Cerebellar cortex (tissue), 1 donor: ENCODE measurements at regions not wholly inside any gene's neighbourhood (a gene's known extent, or its start where the extent isn't known, plus 50 kb on each side); places are given as distances from the start of the nearest gene placed in this dataset.
A peak's percentile ranks its signal among the peaks of the same experiment; 100 is the strongest.
"Not testable (repeated sequence)": the region's sequence is repeated elsewhere in the genome, so short reads cannot be mapped to it uniquely, and the experiment has no call there.

Source experiments
- DNase-seq: peaks from one replicate; pipeline ENCODE4 v3.0.0-alpha.2; 2015; ENCODE audit warnings: low spot score

DNA sequence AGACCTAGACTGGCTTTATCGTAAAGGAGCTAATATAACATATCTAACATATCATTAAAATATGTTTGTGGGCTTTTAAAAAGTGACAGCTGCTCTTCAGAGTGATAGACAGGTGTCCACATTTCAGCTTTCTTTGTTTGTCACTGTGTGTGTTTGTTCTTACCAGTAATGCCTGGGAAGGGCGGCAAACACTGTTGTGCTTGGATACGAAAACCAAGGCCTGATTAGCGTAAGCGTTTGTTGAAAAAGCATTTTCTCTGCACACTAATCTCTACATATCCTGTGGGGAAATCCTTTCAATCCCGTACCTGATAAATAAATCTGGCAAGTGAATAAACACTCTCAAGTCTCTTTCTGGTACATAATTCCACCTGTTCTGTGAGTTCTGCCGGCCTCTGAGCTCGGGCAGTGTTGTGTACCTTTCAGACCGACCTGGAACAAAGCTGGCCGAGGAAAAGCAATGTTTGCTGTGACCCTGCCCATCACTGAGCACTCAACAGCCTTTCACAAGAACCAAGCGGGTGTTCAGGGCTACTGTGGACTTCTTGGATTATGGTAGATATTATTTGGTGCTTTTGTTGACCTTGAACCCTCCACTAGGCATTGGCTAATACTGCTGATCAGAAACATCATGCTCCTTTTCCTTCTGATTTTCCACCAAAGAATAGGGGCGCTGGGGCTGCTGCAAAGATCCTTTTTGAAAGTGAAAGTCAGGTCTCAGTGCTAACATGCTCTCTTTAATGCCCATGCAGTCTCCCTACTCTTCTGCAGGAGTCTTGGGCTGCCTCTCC, 100.4 kb downstream of the CD83 start:
- DNase-seq = no peak

GRCh38 chr6:14218519-14218800, 100.9 kb downstream of the CD83 start:
- no peak for DNase-seq

GRCh38 chr6:14221564-14222279, 104.2 kb downstream of the CD83 start:
- DNase-seq = no peak

GRCh38 chr6:14222956-14223355, 105.4 kb downstream of the CD83 start:
- DNase-seq = peak; percentile 88

GRCh38 chr6:14224359-14225103, 107.0 kb downstream of the CD83 start:
- DNase-seq = no peak

GRCh38 chr6:14226051-14226660, 108.6 kb downstream of the CD83 start:
- no peak for DNase-seq

GRCh38 chr6:14228571-14228970, 111.0 kb downstream of the CD83 start:
- no peak for DNase-seq

GRCh38 chr6:14231071-14231483, 113.5 kb downstream of the CD83 start:
- DNase-seq = no peak

DNA sequence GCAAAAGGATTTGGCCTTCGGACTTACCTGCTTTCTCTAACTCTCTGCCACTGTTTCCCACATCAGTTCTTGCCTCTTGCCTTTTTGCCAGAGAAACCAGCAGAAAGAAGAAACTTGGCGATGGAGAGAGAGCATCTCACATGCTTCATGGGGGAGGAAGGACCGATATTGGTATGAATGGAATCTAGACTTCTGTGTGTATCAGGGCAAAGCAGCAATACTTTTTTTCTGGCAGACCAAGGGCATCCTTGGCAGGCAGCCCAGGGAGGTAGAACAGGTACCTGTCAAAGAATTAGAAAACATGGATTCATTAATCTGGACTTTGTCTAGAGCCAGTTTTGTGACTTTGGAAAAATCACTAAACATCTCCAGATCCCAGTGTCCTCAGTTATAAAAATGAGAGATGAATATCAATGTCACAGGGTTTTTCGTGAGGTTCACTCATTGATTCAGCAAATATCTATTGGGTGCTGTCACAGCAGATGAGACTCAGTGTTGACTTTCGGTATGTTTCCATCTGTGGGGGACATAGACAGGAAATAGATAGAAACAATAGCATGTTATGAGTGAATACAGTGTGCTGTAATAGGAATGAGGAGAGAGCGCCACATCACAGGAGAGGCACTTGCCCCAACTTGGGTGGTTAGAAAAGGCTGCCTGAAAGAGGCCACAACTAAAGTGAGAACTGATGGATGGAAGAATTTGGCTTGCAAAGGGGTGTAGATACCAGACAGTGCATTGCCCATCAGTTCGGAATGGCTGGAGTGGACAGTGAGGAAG, 114.1 kb downstream of the CD83 start:
- DNase-seq = no peak

DNA sequence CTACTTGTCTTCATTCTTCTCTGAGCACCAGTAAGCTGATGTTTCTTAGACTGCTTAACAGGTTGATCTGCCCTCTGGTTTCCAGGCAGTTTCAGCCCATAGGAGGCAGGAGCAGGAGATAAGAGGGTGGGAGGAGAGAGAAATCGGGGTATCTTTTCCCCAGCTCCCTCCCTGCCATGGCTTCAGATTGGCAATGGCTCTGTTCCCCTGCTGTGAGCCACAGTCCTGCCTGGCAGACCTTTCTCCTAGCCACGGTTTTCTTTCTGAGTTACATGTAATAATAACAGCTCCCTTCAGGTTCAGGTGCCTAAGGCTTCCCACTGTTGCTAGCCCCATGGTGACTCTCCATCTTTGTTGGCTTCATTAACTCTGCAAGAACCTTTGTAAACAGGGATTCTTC, 115.3 kb downstream of the CD83 start:
- no peak for DNase-seq

GRCh38 chr6:14235653-14236356, 118.2 kb downstream of the CD83 start:
- no peak for DNase-seq

- no peak for DNase-seq
Measured at GRCh38 chr6:14239097-14239496, 121.5 kb downstream of the CD83 start.

GRCh38 chr6:14240411-14241166, 123.0 kb downstream of the CD83 start:
- no peak for DNase-seq

GRCh38 chr6:14241255-14242070, 123.9 kb downstream of the CD83 start:
- DNase-seq = no peak

GRCh38 chr6:14242912-14243311, 125.3 kb downstream of the CD83 start:
- DNase-seq = not testable (repeated sequence)

DNA sequence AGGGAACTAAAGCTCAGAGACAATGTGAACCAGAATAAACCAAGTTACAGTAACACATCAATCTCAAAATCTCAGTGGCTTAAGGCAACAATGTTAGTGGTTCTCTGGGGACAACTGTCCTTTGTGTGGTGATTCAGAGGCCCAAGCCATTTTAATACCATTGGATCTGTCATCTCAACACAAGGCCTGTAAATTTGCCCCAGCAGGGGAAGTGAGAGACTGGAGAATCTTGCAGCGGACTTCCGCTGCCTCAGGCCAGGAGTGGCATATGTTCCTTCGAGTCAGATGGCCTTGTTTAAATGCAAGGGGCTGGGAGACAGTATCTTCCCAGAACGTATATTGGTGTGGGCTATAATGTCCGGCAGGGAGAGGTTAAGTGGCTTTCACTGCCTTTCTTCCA, 126.0 kb downstream of the CD83 start:
- DNase-seq = peak; percentile 74

- no peak for DNase-seq
Measured at GRCh38 chr6:14246876-14247275, 129.3 kb downstream of the CD83 start.

- DNase-seq = no peak
Measured at GRCh38 chr6:14250573-14250972, 133.0 kb downstream of the CD83 start.

DNA sequence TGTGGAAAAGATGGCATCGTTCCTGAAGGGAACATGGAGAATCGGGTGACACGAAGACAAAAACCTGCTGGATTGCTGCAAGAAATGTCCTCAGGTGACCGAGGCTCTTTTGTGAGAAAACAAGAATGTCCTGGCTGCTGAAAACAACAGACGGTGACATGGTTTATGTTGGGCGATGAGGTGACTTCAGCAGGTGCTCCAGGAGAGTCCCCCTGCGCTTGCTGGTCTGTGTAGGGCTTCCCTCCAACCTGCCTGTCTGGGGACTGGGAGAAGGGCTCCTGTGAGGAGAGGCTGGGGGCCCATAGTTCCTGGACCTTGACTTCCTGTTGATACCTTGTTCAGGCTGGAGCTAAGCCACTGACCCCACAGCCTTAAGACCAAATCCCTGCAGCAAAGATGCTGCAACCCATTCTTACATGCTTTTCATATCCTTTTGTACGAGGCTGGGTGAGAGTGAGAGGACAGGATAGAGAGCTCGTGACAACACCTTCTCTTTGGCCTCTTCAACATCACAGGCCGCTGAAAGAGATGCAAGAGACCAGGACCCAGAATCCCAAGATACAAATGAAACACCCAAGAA, 134.8 kb downstream of the CD83 start:
- DNase-seq = peak; percentile 92
